HG02981 (cell line): ENCODE measurements at regions not wholly inside any gene's neighbourhood (a gene's known extent, or its start where the extent isn't known, plus 50 kb on each side); places are given as distances from the start of the nearest gene placed in this dataset.
A peak's percentile ranks its signal among the peaks of the same experiment; 100 is the strongest.
"Not testable (repeated sequence)": the region's sequence is repeated elsewhere in the genome, so short reads cannot be mapped to it uniquely, and the experiment has no call there.

Experiments
- ATAC-seq: cut with Tn5 transposase; IDR thresholded peaks from one replicate; pipeline ENCODE4 v1.9.1; 2021; ENCODE audit warnings: mild to moderate bottlenecking, moderate library complexity; ENCODE audit not compliant: unreplicated experiment

DNA sequence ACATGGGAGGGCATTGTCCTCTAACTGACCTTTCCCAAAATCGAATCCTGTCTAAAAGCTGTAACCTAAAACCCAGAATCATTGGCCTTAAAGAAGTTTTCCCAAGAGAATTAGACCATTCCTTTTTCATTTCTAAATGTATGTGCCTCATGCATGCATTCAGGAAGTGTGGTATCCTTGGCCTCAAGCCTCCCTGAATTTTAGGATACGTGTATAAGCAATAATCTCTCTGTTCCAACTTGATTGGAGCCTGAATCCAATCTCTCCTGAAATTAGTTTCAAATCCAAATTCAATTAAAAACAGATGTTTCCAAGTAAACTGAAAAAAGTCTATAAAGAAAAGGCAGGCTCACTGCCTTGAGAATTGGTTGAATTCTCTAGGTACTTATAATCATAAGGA, 86.0 kb upstream of the VEPH1 start:
- ATAC-seq = no peak

DNA sequence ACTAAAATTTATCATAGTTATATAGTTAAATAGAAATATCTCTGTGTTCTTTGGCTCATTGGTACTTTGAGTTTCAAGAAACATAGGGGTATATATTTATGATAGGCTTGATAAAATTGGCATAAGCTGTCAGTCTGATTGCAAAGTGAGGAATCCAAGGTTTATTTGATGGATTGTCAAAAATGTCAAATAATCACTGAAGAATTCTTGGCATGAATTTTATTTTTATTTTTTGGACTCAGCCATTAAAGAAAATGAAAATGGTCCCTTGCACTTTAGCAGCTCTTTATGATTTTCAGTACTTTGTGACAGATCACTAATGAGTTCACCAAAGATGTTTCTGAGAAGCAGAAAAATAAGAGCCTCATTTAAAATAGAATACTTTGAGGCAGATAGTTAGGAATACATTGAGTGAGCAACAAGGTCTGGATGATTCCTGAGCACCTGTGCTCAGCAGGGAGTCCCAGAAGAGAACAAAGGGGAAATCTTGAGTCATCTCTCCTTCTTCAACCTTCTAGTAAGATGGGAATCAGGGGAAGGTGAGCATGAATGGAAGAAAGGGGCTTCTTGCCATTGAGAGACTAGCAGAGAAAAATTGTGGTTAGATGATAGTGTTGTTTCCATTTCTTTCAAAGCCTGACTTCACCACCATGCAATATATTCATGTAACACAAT, 85.3 kb upstream of the VEPH1 start:
- ATAC-seq = no peak

- ATAC-seq = no peak
These were observed 83.1 kb upstream of the VEPH1 start for GRCh38 chr3:157586293-157586692.

DNA sequence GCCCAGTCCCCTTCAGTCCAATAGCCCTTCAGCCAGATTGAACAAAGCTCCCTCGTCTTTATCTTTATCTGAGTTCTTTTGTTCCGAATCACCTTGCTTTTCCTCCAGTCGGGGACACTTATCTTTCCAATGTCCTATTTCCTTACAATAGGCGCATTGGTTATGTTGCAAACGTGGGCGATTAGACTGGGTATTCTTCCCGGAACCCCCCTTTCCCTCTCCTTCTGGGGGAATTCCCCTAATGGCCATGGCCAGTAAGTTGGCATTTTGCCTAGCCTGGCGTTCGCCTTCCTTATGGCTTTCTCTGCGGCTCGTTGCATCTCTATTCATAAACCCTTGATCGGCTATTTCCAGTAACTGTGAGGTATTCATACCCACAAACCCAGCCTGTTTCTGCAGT, 82.2 kb upstream of the VEPH1 start:
- ATAC-seq = no peak

- ATAC-seq = no peak
These were observed 79.4 kb upstream of the VEPH1 start for GRCh38 chr3:157582637-157582973.

DNA sequence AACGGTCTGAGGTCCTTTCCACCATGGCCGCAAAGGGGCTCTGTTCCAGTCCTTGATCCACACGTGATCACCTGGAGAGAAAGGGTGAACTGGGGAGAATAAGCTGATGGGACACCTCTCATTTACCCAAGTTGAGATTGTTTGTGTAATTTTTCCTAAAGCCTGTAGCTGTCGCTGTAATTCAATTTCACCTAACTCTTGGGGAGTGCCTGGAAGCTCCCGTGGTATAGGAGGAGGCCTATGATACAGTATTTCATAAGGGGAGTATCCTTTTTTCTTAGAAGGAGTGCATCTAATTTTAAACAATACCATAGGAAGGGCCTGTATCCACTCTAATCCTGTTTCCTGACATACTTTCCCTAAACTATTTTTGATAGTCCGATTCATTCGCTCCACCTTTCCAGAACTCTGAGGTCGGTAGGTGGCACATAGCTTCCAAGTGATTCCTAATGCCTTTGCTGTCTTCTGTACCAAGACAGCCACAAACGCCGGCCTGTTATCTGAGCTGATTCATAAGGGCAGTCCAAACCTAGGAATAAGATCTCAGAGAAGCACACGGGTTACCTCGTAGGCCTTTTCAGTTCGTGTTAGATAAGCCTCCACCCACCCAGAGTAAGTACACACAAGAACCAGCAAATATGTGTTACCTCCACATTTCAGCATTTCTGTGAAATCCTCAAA, 78.9 kb upstream of the VEPH1 start:
- ATAC-seq = not testable (repeated sequence)

DNA sequence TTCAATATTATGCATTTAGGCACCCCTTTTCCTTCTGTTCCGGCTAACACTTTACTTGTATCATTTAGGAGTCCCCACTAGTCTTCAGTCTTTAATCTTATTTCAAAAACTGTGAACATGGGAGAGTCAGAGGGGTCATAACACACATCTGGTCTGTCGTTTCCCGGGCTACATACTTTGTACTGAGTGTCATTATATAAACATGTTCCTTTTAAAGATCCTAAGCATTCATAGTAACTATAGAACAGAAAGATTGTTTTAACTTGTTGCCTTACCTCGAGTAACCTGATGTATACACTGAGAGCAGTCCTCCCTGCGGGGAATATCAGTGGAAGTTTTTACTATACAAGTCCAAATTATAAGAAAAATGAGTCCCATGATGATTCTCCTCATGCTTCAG, 78.2 kb upstream of the VEPH1 start:
- ATAC-seq = no peak

DNA sequence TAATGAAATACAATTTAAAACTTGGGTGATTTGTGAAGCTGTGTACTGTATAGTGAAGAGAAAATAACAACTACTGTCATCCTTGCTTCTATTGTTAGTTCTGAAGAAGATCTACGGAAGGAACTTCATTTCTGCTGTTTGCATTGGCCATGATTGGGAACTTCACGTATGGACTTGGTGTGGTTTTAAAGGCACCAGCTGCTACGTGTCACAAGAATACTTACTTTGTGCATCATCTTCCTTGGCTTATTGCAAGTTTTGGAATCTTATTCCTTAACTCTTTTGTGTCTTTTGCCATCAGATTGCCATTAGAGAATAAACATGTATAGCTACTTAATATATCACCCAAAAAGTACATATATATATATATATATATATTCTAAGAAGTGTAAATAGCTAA, 75.0 kb upstream of the VEPH1 start:
- no peak for ATAC-seq

GRCh38 chr3:157574531-157574930, 71.3 kb upstream of the VEPH1 start:
- ATAC-seq = no peak

DNA sequence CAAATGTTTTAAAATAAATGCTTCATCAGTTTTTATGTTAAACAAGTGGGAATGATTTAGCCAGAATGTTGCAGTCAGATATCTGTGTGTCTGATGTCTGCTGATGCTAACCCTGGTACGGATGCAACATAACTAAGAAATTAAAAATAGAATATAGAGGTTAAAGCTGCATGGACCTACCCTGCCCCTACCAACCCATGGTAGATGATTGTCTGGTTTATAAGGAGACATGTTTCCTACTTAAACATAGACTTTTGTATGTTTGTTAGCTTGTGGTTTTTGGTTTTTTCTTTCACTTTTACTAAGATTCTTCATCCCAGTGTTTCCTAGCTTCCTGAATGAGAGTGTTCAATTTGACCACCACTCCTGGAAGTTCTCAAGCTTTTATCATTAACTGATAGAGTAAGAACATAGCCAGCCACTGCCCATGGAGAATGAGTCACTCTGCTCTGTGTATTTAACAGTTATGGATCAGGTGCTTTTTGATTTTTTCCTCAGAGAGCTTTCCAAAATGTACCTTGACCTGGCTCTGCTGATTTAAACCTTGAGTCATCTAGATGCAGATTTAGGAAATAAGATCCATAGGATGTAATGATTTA, 70.7 kb upstream of the VEPH1 start:
- no peak for ATAC-seq

DNA sequence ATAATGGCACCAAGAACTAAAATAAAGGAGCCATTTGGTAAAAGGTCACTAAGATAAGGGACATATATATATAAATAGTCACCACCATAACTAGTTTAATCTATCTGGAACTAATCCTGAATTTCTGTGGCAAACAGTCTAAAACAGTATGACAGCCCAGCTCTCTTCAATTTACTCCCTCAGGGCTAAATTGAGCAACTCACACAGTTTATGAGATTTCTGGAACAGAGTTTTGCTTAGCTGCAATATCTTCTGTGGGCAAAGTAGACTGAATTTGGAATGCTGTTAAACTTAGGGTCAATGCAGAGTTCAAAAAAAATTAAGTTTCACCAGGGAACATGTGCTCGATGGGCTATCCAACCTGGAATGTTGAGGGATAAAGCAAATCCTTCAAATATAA, 70.1 kb upstream of the VEPH1 start:
- ATAC-seq = no peak

DNA sequence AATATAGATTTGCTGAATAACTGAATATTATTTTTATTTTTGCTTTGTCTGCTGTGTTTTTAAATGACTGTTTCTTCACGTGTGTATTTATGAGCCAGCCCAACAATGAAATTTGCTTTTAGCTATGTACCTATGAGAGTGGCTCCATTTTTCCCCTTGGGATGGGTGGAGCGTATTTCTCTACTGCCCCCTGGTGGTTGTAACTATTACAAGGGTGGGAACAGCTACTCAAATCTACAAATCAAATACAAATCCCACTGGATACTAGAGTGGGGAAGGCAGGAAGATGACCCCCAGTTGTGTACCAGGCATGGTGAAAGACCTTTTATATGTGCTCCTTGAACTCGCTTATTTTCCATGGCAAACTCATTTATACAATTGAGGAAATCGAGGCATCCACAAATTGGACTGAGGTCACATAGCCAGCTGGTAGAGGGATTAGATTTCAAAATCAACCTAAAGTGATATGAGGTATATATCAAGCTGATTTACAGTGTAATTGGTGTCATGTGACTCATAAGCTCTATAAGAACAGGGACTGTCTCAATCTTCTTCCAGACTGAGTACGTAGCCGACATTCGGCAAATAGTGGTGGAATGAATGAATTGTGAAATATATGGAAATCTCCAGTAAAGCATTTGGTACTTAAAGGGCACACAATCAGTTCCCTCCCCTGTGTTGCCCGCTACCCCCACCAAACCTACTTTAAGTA, 69.5 kb upstream of the VEPH1 start:
- ATAC-seq = peak; percentile 67

DNA sequence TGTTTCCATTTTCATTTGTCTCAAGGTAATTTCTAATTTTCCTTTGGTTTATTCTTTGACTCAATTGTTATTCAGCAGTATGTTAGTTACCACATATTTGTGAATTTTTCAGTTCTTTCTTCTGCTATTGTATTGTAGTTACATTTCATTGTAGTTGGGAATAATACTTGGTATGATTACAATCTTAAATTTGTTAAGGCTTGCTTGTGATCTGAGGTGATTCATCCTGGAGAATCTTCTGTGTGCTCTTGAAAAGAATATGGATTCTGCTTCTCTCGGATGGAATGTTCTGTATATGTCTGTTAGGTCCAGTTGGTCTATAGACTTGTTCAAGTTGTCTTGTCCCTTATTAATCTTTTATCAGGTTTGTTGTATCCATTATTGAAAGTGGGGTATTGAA, 63.4 kb upstream of the VEPH1 start:
- ATAC-seq = no peak

DNA sequence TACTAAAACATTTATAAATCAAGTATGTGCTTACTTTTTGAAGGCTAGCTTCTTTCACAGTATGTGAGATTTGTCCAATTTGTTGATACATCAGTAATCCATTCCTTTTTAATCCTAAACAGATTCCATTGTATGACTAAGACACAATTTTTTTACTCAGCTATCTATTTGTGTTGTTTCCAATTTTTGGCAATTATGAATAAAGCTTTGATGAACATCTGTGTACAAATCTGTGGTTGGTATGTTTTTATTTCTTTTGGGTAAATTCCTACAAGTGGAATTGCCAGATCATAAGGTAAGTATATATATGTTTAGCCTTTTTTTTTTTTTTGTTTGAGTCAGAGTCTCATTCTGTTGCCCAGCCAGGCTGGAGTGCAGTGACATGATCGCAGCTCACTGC, 56.2 kb upstream of the VEPH1 start:
- no peak for ATAC-seq
